A549 (cell line): ENCODE measurements at regions not wholly inside any gene's neighbourhood (a gene's known extent, or its start where the extent isn't known, plus 50 kb on each side); places are given as distances from the start of the nearest gene placed in this dataset.

ENCODE experiments used
- JUNB ChIP-seq: fragments of >200 bp; sonication (Bioruptor Twin); formaldehyde crosslinking; IDR thresholded peaks from 2 replicates; pipeline ENCODE4 v1.6.1; 2016
- NPAS2 ChIP-seq: fragments of 250-450 bp; sonication (Bioruptor Pico); IDR thresholded peaks from 2 replicates; pipeline ENCODE4 v1.8.0; 2022; ENCODE audit warnings: mild to moderate bottlenecking, moderate library complexity, borderline replicate concordance
- POLR2A ChIP-seq: IDR thresholded peaks from 2 replicates; pipeline ENCODE4 v1.6.1; 2012; ENCODE audit warnings: mild to moderate bottlenecking, low read length
- TF ChIP-seq, protein P1 (sequence below): fragments of >200 bp; sonication (Bioruptor Twin); formaldehyde crosslinking; IDR thresholded peaks from 3 replicates; pipeline ENCODE4 v1.6.1; 2016

DNA sequence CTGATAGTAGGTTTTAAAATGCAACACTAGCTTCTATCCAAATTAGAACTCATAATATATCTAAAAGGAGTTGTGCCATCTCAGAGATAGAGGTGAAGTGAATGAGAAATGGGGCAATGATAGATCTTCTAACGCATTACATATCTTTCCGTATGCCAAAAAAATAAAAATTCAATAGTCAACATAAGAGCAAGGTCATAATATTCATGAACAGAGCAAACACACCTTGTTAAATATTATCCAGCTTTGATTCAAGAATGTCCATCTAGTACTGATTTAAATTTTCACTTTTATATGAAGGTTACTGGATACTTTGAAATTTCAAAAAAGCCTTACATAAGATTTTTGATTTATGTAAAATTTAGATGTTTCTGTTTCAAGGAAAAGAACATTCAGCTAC is 554.5 kb downstream of the NSUN3 start:
- TF ChIP-seq NPAS2 (CRISPR knock-in tag) (no peak), JUNB (no peak), POLR2A (no peak)
- TF ChIP-seq, protein P1, sequence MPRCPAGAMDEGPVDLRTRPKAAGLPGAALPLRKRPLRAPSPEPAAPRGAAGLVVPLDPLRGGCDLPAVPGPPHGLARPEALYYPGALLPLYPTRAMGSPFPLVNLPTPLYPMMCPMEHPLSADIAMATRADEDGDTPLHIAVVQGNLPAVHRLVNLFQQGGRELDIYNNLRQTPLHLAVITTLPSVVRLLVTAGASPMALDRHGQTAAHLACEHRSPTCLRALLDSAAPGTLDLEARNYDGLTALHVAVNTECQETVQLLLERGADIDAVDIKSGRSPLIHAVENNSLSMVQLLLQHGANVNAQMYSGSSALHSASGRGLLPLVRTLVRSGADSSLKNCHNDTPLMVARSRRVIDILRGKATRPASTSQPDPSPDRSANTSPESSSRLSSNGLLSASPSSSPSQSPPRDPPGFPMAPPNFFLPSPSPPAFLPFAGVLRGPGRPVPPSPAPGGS = no peak
